Activated CD4-positive, alpha-beta T cell treated with anti-CD3 and anti-CD28 coated beads for 36 hours (primary cell): ENCODE measurements at regions not wholly inside any gene's neighbourhood (a gene's known extent, or its start where the extent isn't known, plus 50 kb on each side); places are given as distances from the start of the nearest gene placed in this dataset.

Source experiments
- ATAC-seq: fragments of 200-7000 bp; cut with Tn5 transposase; one replicate; pipeline ENCODE4 v1.10.0; 2021; ENCODE audit warnings: mild to moderate bottlenecking, moderate library complexity
- CTCF ChIA-PET: fragments of 350-600 bp; sonication (Branson Sonifier 250); formaldehyde crosslinking; loops from one replicate; lab custom pipeline; 2021; ENCODE audit warnings: antibody characterized with exemption; lab: Charles Lee
- POLR2A ChIA-PET: fragments of 350-600 bp; sonication (Branson Sonifier 250); formaldehyde crosslinking; loops from one replicate; lab custom pipeline; 2021; ENCODE audit warnings: antibody characterized with exemption, inconsistent platforms; lab: Charles Lee
- DNase-seq: peaks from one replicate; pipeline ENCODE4 v3.0.0-alpha.2; 2020
- H3K27ac Mint-ChIP-seq: one replicate; pipeline ENCODE4 v1.8.0; 2021; ENCODE audit warnings: mixed read lengths
- H3K27me3 Mint-ChIP-seq: one replicate; pipeline ENCODE4 v1.8.0; 2021; ENCODE audit warnings: mixed read lengths
- H3K36me3 Mint-ChIP-seq: one replicate; pipeline ENCODE4 v1.8.0; 2021; ENCODE audit warnings: low read depth, mixed read lengths
- H3K4me1 Mint-ChIP-seq: one replicate; pipeline ENCODE4 v1.8.0; 2021; ENCODE audit warnings: mixed read lengths
- H3K4me3 Mint-ChIP-seq: one replicate; pipeline ENCODE4 v1.8.0; 2021; ENCODE audit warnings: mild to moderate bottlenecking, moderate library complexity, mixed read lengths
- H3K9me3 Mint-ChIP-seq: one replicate; pipeline ENCODE4 v1.8.0; 2021; ENCODE audit warnings: low read depth, mixed read lengths
- intact Hi-C, 2 experiments: fragments of 100-400 bp; cut with DNase I in 1 of 2; cut with micrococcal nuclease in 1 of 2; formaldehyde crosslinking; loops; one replicate each; pipeline versions ENCODE4 v1.14.2 to v1.15.1; 2022 to 2024; cut with DNase I, micrococcal nuclease

- DNase-seq (no peak), ATAC-seq (no peak)
- CTCF ChIA-PET: no interaction called here
- intact Hi-C loops: no loop called here
- POLR2A ChIA-PET: no interaction called here
- Mint-ChIP-seq H3K36me3 (no peaks in the 10 kb centered on the region), H3K9me3 (peaks cover 2% of the 10 kb centered on the region), H3K27ac (no peak overlapping the region), H3K4me1 (no peaks in the 10 kb centered on the region), H3K27me3 (no peaks in the 10 kb centered on the region), H3K4me3 (no peak overlapping the region)
These were observed 652.9 kb downstream of the SEMA5A start for GRCh38 chr5:8892926-8893325.

- no peaks in the 10 kb centered on the region for H3K27me3 Mint-ChIP-seq
- CTCF ChIA-PET: no interaction called here
These were observed 651.8 kb downstream of the SEMA5A start for GRCh38 chr5:8894031-8894430.

GRCh38 chr5:8895062-8895461, 650.8 kb downstream of the SEMA5A start:
- Mint-ChIP-seq H3K27me3 (no peaks in the 10 kb centered on the region), H3K27ac (no peak overlapping the region), H3K36me3 (no peaks in the 10 kb centered on the region), H3K4me3 (no peak overlapping the region), H3K4me1 (no peaks in the 10 kb centered on the region), H3K9me3 (peaks cover 4% of the 10 kb centered on the region)
- intact Hi-C loops: no loop called here
- CTCF ChIA-PET: no interaction called here
- no peak for DNase-seq
- no peak for ATAC-seq
- POLR2A ChIA-PET: no interaction called here

More at GRCh38 chr5:8894031-8894430, 651.8 kb downstream of the SEMA5A start:
- H3K27ac Mint-ChIP-seq: no peak overlapping the region
- no peaks in the 10 kb centered on the region for H3K4me1 Mint-ChIP-seq
- no peaks in the 10 kb centered on the region for H3K36me3 Mint-ChIP-seq
- H3K4me3 Mint-ChIP-seq: no peak overlapping the region
- intact Hi-C loops: no loop called here
- POLR2A ChIA-PET: no interaction called here
- ATAC-seq (no peak), DNase-seq (no peak)
- peaks cover 2% of the 10 kb centered on the region for H3K9me3 Mint-ChIP-seq

GRCh38 chr5:8895599-8895998, 650.3 kb downstream of the SEMA5A start:
- Mint-ChIP-seq H3K4me1 (no peaks in the 10 kb centered on the region), H3K27ac (no peak overlapping the region), H3K36me3 (no peaks in the 10 kb centered on the region), H3K4me3 (no peak overlapping the region), H3K9me3 (peaks cover 4% of the 10 kb centered on the region), H3K27me3 (no peaks in the 10 kb centered on the region)
- ATAC-seq (no peak), DNase-seq (no peak)
- CTCF ChIA-PET: no interaction called here
- intact Hi-C loops: no loop called here
- POLR2A ChIA-PET: no interaction called here

- intact Hi-C loops: no loop called here
- Mint-ChIP-seq H3K27me3 (no peaks in the 10 kb centered on the region), H3K27ac (no peak overlapping the region), H3K4me1 (no peaks in the 10 kb centered on the region), H3K36me3 (no peaks in the 10 kb centered on the region), H3K9me3 (peaks cover 3% of the 10 kb centered on the region), H3K4me3 (no peak overlapping the region)
- CTCF ChIA-PET: no interaction called here
- no peak for ATAC-seq
- no peak for DNase-seq
- POLR2A ChIA-PET: no interaction called here
These were observed 648.6 kb downstream of the SEMA5A start for GRCh38 chr5:8897316-8897715.

- DNase-seq (no peak), ATAC-seq (no peak)
- Mint-ChIP-seq H3K27ac (no peak overlapping the region), H3K9me3 (no peaks in the 10 kb centered on the region), H3K36me3 (no peaks in the 10 kb centered on the region), H3K27me3 (no peaks in the 10 kb centered on the region), H3K4me3 (no peak overlapping the region), H3K4me1 (no peaks in the 10 kb centered on the region)
- ChIA-PET POLR2A (no interaction called here), CTCF (no interaction called here)
- intact Hi-C loops: no loop called here
These were observed 640.9 kb downstream of the SEMA5A start for GRCh38 chr5:8905021-8905420.

- intact Hi-C loops: no loop called here
- DNase-seq (no peak), ATAC-seq (no peak)
- no peak overlapping the region for H3K4me3 Mint-ChIP-seq
- CTCF ChIA-PET: no interaction called here
- H3K27me3 Mint-ChIP-seq: no peaks in the 10 kb centered on the region
- POLR2A ChIA-PET: no interaction called here
- no peak overlapping the region for H3K27ac Mint-ChIP-seq
- H3K4me1 Mint-ChIP-seq: no peaks in the 10 kb centered on the region
- H3K9me3 Mint-ChIP-seq: no peaks in the 10 kb centered on the region
- H3K36me3 Mint-ChIP-seq: no peaks in the 10 kb centered on the region
These were observed 639.4 kb downstream of the SEMA5A start for GRCh38 chr5:8906303-8906967.

GRCh38 chr5:8907168-8907868, 638.6 kb downstream of the SEMA5A start:
- ATAC-seq: no peak
- Mint-ChIP-seq H3K4me1 (no peaks in the 10 kb centered on the region), H3K4me3 (no peak overlapping the region), H3K27ac (no peak overlapping the region), H3K9me3 (no peaks in the 10 kb centered on the region), H3K36me3 (no peaks in the 10 kb centered on the region), H3K27me3 (no peaks in the 10 kb centered on the region)
- ChIA-PET CTCF (no interaction called here), POLR2A (no interaction called here)
- intact Hi-C loops: no loop called here
- DNase-seq: no peak

- Mint-ChIP-seq H3K4me1 (no peaks in the 10 kb centered on the region), H3K27ac (no peak overlapping the region), H3K4me3 (no peak overlapping the region), H3K27me3 (no peaks in the 10 kb centered on the region), H3K9me3 (no peaks in the 10 kb centered on the region), H3K36me3 (no peaks in the 10 kb centered on the region)
- intact Hi-C loops: no loop called here
- ChIA-PET POLR2A (no interaction called here), CTCF (no interaction called here)
- peak; percentile 33 for ATAC-seq
- peak; percentile 52 for DNase-seq
These were observed 637.7 kb downstream of the SEMA5A start for GRCh38 chr5:8908055-8908683.

- Mint-ChIP-seq H3K27me3 (no peaks in the 10 kb centered on the region), H3K27ac (no peak overlapping the region), H3K4me1 (no peaks in the 10 kb centered on the region), H3K36me3 (no peaks in the 10 kb centered on the region), H3K9me3 (peaks cover 2% of the 10 kb centered on the region), H3K4me3 (no peak overlapping the region)
- ChIA-PET POLR2A (no interaction called here), CTCF (no interaction called here)
- no peak for DNase-seq
- intact Hi-C loops: no loop called here
- ATAC-seq: no peak
These were observed 633.8 kb downstream of the SEMA5A start for GRCh38 chr5:8912106-8912505.

GRCh38 chr5:8913522-8913921, 632.4 kb downstream of the SEMA5A start:
- H3K4me1 Mint-ChIP-seq: no peaks in the 10 kb centered on the region
- ChIA-PET CTCF (no interaction called here), POLR2A (no interaction called here)
- intact Hi-C loops: no loop called here
- no peak overlapping the region for H3K4me3 Mint-ChIP-seq
- no peak for ATAC-seq
- H3K36me3 Mint-ChIP-seq: no peaks in the 10 kb centered on the region
- H3K27ac Mint-ChIP-seq: no peak overlapping the region
- no peaks in the 10 kb centered on the region for H3K27me3 Mint-ChIP-seq
- no peak for DNase-seq
- H3K9me3 Mint-ChIP-seq: peaks cover 2% of the 10 kb centered on the region

GRCh38 chr5:8919096-8919495, 626.8 kb downstream of the SEMA5A start:
- ChIA-PET POLR2A (no interaction called here), CTCF (no interaction called here)
- H3K36me3 Mint-ChIP-seq: no peaks in the 10 kb centered on the region
- intact Hi-C loops: no loop called here
- ATAC-seq (no peak), DNase-seq (no peak)
- H3K27ac Mint-ChIP-seq: no peak overlapping the region
- H3K4me3 Mint-ChIP-seq: no peak overlapping the region
- H3K9me3 Mint-ChIP-seq: peaks cover 11% of the 10 kb centered on the region
- H3K27me3 Mint-ChIP-seq: no peaks in the 10 kb centered on the region
- no peaks in the 10 kb centered on the region for H3K4me1 Mint-ChIP-seq
